ENCODE measurements at regions not wholly inside any gene's neighbourhood (a gene's known extent, or its start where the extent isn't known, plus 50 kb on each side); places are given as distances from the start of the nearest gene placed in this dataset.
"Not testable (repeated sequence)": the region's sequence is repeated elsewhere in the genome, so short reads cannot be mapped to it uniquely, and the experiment has no call there.

- TF ChIP-seq CTCF (IDR thresholded peaks at IDR 0.05); POLR2A (IDR thresholded peaks at IDR 0.05); POLR2AphosphoS5 (IDR thresholded peaks at IDR 0.05; ENCODE audit: insufficient read depth in 1 of 2, low read depth in 1 of 2): not testable (repeated sequence)
Measured at GRCh38 chr22:27254063-27254462, 547.5 kb downstream of the MN1 start.

All from vagina (tissue), 2 donors.